ENCODE measurements at regions not wholly inside any gene's neighbourhood (a gene's known extent, or its start where the extent isn't known, plus 50 kb on each side); places are given as distances from the start of the nearest gene placed in this dataset.
A peak's percentile ranks its signal among the peaks of the same experiment; 100 is the strongest.
"Not testable (repeated sequence)": the region's sequence is repeated elsewhere in the genome, so short reads cannot be mapped to it uniquely, and the experiment has no call there.

- DNase-seq (ENCODE audit: low read depth): no peak
These were observed 51.0 kb upstream of the IRX5 start for GRCh38 chr16:54879681-54880080.

- DNase-seq (ENCODE audit: low read depth): no peak
These were observed 52.4 kb upstream of the IRX5 start for GRCh38 chr16:54878301-54878700.

DNA sequence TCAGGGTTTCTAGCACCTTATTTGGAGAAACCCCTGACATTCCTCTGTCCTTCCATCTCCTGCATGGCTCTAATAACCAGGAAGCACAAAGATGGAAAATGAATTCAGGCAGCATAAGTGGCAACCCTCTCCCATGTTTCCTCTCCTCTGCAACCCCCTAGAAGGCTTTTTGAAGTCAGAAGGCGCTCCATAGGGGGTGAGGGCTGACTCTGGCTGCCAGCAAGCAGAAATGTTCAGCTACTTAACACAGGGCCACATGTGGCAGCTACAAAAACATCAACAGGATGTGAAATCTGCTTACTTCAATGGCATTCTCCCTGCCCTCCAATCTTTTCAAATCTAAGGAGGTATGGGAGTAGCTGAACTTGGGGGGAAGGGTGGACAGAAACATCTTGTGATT is 55.2 kb upstream of the IRX5 start:
- DNase-seq (ENCODE audit: low read depth): no peak

- DNase-seq (ENCODE audit: low read depth): not testable (repeated sequence)
These were observed 56.8 kb upstream of the IRX5 start for GRCh38 chr16:54873716-54874373.

DNA sequence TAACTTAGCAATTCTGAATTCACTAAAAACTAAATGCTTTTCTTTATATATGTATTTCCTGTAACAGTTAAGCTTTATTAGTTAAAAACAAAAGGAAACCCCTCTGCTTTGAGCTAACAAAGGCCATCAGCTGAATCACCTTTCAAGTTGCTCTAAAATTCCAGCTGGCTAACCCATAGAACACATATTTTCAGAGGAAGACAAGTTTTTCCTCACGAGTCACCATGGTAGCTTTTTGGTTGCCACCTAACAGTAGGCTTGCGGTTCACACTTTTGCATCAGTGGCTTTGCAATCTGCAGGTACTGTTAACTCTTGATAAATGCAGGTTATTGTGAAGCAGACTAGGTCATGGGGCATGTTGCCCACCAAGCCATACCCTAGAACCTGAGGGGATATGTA is 57.6 kb upstream of the IRX5 start:
- no peak for DNase-seq (ENCODE audit: low read depth)

GRCh38 chr16:54870151-54870550 is 60.5 kb upstream of the IRX5 start:
- DNase-seq (ENCODE audit: low read depth): no peak

DNA sequence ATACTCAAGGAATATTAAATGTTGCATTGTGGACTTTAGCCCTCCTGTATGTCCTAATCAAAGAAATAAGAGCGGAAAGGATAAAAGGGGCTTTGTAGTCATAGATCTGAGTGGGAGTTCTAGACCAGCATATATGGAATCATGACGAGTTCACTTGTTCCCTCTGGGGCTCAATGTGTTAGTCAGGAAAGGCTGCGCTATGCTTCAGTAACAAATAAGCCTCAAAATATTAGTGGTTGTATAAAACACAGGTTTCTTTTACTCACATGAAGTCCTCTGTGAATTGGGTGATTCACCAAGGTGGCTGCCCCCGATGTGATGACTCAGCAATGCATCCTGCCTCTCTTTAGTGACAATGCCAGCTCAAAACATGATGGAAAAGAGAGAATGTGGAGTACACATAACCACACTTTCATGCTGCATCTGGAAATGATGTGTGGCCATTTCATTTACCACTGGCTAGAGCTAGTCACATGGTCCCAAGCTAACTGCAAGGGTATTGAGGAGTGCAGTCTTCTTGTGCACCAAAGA is 63.3 kb upstream of the IRX5 start:
- DNase-seq (ENCODE audit: low read depth): no peak

- no peak for DNase-seq (ENCODE audit: low read depth)
These were observed 68.1 kb upstream of the IRX5 start for GRCh38 chr16:54862529-54862928.

- no peak for DNase-seq (ENCODE audit: low read depth)
These were observed 73.8 kb upstream of the IRX5 start for GRCh38 chr16:54856871-54857270.

- no peak for DNase-seq (ENCODE audit: low read depth)
These were observed 83.1 kb upstream of the IRX5 start for GRCh38 chr16:54847609-54848008.

DNA sequence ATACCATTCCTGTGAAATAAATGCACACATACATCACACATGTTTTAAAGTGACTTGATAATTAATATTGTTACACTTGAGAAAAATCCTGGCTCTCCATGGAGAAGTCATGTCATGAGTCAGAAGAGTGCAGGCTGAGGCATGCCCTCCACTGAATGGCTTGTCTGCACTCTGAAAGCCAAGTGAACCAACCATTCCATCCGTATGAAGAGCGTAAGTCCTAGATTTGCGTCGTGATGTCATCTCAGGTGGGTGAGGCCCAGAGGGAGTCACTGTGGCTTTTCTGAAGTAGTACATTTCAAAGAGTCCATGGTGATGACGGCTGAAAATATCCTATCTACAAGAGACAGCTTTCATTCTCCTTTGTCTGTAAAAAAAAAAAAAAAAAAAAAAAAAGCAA is 83.5 kb upstream of the IRX5 start:
- DNase-seq (ENCODE audit: low read depth): no peak

DNA sequence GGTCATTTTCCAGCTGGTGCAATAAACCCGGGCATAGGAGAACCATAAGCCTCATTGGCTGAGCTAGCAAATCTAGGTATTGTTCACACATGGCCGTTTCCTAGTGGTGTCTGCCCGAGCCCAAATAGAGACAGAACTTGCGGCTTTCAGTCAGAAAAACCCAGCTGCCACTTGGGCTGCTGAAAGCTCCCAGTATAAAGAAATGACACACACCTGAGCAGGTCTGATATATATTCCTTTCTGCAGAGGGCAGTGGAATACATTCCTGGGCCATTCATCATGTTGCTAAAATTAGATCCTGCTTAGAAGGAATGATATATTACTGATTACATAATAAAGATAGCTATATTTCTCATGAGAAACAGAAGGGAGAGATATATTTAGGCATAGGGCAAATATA is 83.9 kb upstream of the IRX5 start:
- DNase-seq (ENCODE audit: low read depth): no peak

DNA sequence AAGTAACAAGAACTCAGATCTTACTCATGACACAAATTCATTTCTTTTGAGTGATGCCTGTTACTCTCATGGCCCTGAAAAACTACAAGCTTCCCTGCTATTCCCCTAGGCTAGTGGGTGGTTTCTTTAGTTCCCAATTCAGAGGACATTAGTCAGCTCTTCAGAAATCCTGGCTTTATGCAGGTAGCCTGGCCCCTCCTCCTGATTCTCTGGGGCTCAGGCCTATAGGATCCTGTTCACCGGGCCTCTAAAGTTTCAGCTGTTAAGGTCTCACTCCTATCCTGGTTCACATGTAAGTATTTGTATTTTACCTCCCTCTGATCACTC is 87.3 kb upstream of the IRX5 start:
- no peak for DNase-seq (ENCODE audit: low read depth)

DNA sequence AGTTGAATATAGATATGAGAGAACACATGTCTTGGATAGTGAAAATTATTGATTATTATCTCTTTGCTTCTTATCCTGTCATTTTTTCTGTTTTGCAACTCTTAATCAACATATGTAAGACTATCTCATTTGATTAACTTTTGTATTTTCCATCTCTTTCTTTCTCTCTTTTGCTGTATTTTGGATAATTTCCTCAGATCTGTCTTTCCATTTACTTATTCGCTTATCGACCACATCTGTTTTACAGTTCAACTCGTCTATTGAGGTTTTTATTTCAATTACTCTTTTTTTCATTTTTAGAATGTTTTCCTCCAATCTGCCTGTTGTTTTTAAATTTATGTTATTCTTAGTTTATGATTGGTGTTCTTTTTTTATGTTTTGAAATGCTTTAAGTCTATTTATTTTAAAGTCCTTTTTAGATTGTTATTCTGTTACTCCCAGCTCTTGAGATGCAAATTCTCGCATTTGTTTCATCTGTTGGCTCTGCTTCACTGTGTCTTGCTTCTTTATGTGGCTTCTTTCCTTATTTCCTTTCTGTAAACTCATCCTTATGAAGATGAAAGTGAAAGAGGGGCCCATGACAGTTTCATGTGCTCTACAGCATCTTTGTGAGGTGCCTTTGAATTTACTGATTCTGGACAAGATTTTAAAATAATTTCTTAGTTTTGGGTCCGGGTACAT is 87.8 kb upstream of the IRX5 start:
- DNase-seq (ENCODE audit: low read depth): no peak

DNA sequence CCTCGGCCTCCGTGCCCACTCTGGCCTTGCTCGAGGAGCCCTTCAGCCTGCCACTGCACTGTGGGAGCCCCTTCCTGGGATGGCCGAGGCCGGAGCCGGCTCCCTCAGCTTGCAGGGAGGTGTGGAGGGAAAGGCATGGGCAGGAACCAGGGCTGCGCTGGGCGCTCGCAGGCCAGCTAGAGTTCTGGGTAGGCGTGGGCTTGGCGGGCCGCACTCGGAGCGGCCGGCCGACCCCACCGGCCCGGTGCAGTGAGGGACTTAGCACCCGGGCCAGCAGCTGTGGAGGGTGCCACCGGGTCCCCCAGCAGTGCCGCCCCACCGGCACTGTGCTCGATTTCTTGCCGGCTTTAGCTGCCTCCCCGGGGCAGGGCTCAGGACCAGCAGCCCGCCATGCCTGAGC is 101.0 kb upstream of the IRX5 start:
- DNase-seq (ENCODE audit: low read depth): no peak

DNA sequence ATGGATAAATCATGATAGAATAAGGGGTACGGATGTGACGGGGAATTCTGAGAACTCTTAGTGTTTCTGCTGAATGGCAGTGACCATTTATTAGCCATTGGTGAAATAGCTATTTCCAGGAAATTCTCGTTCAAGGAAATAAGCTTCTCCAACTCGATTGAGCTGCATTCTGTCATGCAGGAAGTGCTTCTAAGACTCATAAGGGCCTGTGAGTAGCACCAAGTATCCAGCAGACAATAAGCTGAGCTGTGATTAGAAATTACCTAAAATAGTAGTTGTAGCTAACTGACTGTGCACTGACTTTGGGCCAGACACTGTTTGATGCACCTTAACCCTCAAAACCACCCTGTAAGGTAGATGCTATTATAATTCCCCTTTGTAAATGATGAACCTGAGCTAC is 107.8 kb upstream of the IRX5 start:
- no peak for DNase-seq (ENCODE audit: low read depth)

GRCh38 chr16:54822492-54822891 is 108.2 kb upstream of the IRX5 start:
- no peak for DNase-seq (ENCODE audit: low read depth)

DNA sequence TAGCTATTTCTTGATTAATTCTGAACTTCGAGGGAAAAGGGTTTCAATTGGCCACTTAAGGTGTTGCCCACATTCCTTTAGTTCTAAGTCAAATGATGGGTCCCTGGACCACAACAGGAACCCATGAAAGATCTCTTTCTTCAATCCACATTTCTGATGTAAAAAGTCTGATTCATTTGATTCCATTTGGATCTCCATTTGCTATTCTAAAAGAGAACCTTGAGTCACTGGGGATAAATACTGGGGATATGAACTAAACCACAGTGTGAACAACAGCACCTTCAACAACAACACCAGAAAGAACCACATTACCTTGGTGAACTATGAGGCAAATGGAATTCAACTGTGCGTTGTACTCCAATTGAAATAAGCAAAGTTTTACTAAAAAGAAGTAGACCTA is 108.9 kb upstream of the IRX5 start:
- no peak for DNase-seq (ENCODE audit: low read depth)

DNA sequence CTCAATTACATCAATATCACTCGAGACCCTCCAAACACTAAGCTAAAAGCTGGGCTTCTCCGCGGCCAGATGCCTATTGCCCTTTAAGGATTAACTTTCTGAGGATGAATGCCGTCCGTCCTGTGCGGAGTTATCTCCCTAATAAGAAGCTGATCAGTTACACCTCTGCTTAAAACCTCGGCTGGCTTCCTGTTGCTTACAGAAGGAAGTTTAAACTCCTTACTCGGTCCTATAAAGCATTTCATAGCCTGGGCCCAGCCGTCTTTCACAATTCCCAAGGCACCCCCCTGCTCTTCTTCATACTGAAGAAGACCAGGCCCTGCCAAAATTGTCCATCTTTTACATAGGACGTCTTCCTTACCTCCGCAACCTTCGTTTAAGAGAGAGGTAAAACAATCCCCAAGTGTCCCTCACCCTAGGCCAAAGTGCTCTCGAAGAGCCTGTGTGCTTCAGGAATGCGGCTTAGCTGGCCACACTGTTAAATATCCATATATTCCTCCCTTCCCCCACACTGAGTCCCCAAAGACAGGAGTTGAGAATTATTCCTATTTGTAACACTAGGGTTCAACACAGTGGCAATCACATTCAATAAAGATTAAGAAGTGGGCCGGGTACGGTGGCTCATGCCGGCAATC is 112.6 kb upstream of the IRX5 start:
- no peak for DNase-seq (ENCODE audit: low read depth)

GRCh38 chr16:54817432-54817831 is 113.2 kb upstream of the IRX5 start:
- peak; percentile 17 for DNase-seq (ENCODE audit: low read depth)

- DNase-seq (ENCODE audit: low read depth): no peak
These were observed 114.2 kb upstream of the IRX5 start for GRCh38 chr16:54816471-54816870.

- no peak for DNase-seq (ENCODE audit: low read depth)
These were observed 115.5 kb upstream of the IRX5 start for GRCh38 chr16:54815177-54815576.

- DNase-seq (ENCODE audit: low read depth): no peak
These were observed 116.9 kb upstream of the IRX5 start for GRCh38 chr16:54813778-54814177.

- DNase-seq (ENCODE audit: low read depth): peak; percentile 3
These were observed 118.4 kb upstream of the IRX5 start for GRCh38 chr16:54812229-54812628.
